ENCODE measurements at regions not wholly inside any gene's neighbourhood (a gene's known extent, or its start where the extent isn't known, plus 50 kb on each side); places are given as distances from the start of the nearest gene placed in this dataset.

- DNase-seq (ENCODE audit: low read depth): no peak
- TF ChIP-seq POLR2A (IDR thresholded peaks at IDR 0.05; ENCODE audit: extremely low read depth, insufficient read length) (no peak), MYC (IDR thresholded peaks at IDR 0.05; ENCODE audit: low read depth, low read length) (no peak)
- TF ChIP-seq, protein P1, sequence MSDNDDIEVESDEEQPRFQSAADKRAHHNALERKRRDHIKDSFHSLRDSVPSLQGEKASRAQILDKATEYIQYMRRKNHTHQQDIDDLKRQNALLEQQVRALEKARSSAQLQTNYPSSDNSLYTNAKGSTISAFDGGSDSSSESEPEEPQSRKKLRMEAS (IDR thresholded peaks at IDR 0.05; ENCODE audit: low read depth, low read length): no peak
These were observed 162.2 kb upstream of the GPR101 start for GRCh38 chrX:137195991-137196390.

DNA sequence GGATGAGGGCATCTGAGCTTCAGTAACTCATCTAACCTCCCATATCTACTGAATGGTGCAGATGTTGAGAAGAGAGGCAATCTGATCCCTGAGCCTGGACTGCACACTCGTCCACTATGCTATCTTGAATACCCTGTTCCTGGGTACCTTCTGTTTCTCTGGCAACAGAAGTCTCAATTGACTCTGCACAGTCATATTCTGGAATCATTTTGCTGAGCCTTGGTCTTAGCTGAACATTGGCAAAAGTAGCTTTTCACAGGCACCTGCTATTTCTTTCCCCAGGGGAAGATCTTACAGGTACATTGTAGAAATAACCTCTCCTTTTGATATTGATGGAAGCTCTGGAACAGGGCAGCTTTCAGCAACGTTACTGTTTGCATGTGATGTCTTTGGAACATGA lies 161.5 kb upstream of the GPR101 start:
- H3K4me3 ChIP-seq (ENCODE audit: low read depth, low read length): no peak overlapping the region
- TF ChIP-seq MYC (IDR thresholded peaks at IDR 0.05; ENCODE audit: low read depth, low read length) (no peak), POLR2A (IDR thresholded peaks at IDR 0.05; ENCODE audit: extremely low read depth, insufficient read length) (no peak)
- TF ChIP-seq, protein P2, sequence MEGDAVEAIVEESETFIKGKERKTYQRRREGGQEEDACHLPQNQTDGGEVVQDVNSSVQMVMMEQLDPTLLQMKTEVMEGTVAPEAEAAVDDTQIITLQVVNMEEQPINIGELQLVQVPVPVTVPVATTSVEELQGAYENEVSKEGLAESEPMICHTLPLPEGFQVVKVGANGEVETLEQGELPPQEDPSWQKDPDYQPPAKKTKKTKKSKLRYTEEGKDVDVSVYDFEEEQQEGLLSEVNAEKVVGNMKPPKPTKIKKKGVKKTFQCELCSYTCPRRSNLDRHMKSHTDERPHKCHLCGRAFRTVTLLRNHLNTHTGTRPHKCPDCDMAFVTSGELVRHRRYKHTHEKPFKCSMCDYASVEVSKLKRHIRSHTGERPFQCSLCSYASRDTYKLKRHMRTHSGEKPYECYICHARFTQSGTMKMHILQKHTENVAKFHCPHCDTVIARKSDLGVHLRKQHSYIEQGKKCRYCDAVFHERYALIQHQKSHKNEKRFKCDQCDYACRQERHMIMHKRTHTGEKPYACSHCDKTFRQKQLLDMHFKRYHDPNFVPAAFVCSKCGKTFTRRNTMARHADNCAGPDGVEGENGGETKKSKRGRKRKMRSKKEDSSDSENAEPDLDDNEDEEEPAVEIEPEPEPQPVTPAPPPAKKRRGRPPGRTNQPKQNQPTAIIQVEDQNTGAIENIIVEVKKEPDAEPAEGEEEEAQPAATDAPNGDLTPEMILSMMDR (IDR thresholded peaks at IDR 0.05; ENCODE audit: low read depth, low read length): no peak
- TF ChIP-seq, protein P1 (IDR thresholded peaks at IDR 0.05; ENCODE audit: low read depth, low read length): no peak
- no peak for DNase-seq (ENCODE audit: low read depth)

More at GRCh38 chrX:137195991-137196390, 162.2 kb upstream of the GPR101 start:
- H3K4me3 ChIP-seq (ENCODE audit: low read depth, low read length): no peak overlapping the region

- no peak for TF ChIP-seq POLR2A (IDR thresholded peaks at IDR 0.05; ENCODE audit: extremely low read depth, insufficient read length)
- TF ChIP-seq MYC (IDR thresholded peaks at IDR 0.05; ENCODE audit: low read depth, low read length): no peak
- TF ChIP-seq, protein P2 (IDR thresholded peaks at IDR 0.05; ENCODE audit: low read depth, low read length): peak; percentile 68
- TF ChIP-seq, protein P1 (IDR thresholded peaks at IDR 0.05; ENCODE audit: low read depth, low read length): no peak
- peak; percentile 55 for DNase-seq (ENCODE audit: low read depth)
- H3K4me3 ChIP-seq (ENCODE audit: low read depth, low read length): no peak overlapping the region
These were observed 160.4 kb upstream of the GPR101 start for GRCh38 chrX:137194164-137194563.

DNA sequence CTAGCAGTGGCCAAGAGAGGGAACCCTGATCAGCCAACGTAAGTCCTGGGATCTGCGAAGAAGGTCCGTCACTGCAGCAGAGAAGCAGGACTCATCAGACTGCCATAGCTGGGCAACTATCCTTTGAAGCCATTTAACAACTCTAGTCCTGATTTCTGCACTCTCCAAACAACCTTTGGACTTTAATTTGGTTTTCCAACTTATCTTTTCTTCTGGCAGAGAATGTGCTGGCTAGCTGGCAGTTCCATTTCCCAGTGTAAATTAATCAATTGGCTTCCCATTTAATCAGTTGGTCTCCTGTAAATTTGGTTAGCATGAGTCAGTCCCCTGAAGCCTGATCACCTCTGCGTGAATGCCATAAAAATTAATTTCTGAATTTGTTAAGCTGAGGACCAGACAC lies 153.7 kb upstream of the GPR101 start:
- TF ChIP-seq POLR2A (IDR thresholded peaks at IDR 0.05; ENCODE audit: extremely low read depth, insufficient read length): no peak
- TF ChIP-seq, protein P2 (IDR thresholded peaks at IDR 0.05; ENCODE audit: low read depth, low read length): no peak
- TF ChIP-seq, protein P1 (IDR thresholded peaks at IDR 0.05; ENCODE audit: low read depth, low read length): no peak
- no peak for TF ChIP-seq MYC (IDR thresholded peaks at IDR 0.05; ENCODE audit: low read depth, low read length)
- DNase-seq (ENCODE audit: low read depth): no peak
- H3K4me3 ChIP-seq (ENCODE audit: low read depth, low read length): no peak overlapping the region

- no peak overlapping the region for H3K4me3 ChIP-seq (ENCODE audit: low read depth, low read length)
- TF ChIP-seq, protein P2 (IDR thresholded peaks at IDR 0.05; ENCODE audit: low read depth, low read length): no peak
- TF ChIP-seq, protein P1 (IDR thresholded peaks at IDR 0.05; ENCODE audit: low read depth, low read length): no peak
- TF ChIP-seq POLR2A (IDR thresholded peaks at IDR 0.05; ENCODE audit: extremely low read depth, insufficient read length): no peak
- no peak for TF ChIP-seq MYC (IDR thresholded peaks at IDR 0.05; ENCODE audit: low read depth, low read length)
- peak; percentile 15 for DNase-seq (ENCODE audit: low read depth)
These were observed 144.6 kb upstream of the GPR101 start for GRCh38 chrX:137178392-137178791.

- no peak for DNase-seq (ENCODE audit: low read depth)
- H3K4me3 ChIP-seq (ENCODE audit: low read depth, low read length): no peak overlapping the region
- no peak for TF ChIP-seq MYC (IDR thresholded peaks at IDR 0.05; ENCODE audit: low read depth, low read length)
- TF ChIP-seq, protein P1 (IDR thresholded peaks at IDR 0.05; ENCODE audit: low read depth, low read length): no peak
- TF ChIP-seq, protein P2 (IDR thresholded peaks at IDR 0.05; ENCODE audit: low read depth, low read length): no peak
- TF ChIP-seq POLR2A (IDR thresholded peaks at IDR 0.05; ENCODE audit: extremely low read depth, insufficient read length): no peak
These were observed 138.6 kb upstream of the GPR101 start for GRCh38 chrX:137172317-137172948.

Measured in NB4 (cell line).